Neural cell (in vitro differentiated cells): ENCODE measurements at regions not wholly inside any gene's neighbourhood (a gene's known extent, or its start where the extent isn't known, plus 50 kb on each side); places are given as distances from the start of the nearest gene placed in this dataset.

Source experiments
- H2AFZ ChIP-seq: fragments of 200-600, 300-800 bp; sonication (generic), shearing (Covaris generic); 2 replicates; pipeline ENCODE4 v1.6.0; 2014; ENCODE audit warnings: low read depth, mild to moderate bottlenecking, antibody characterized with exemption, low read length, moderate library complexity
- H3F3A ChIP-seq: fragments of 200-600 bp; shearing (Covaris generic); 2 replicates; pipeline ENCODE4 v1.6.1; 2016; ENCODE audit warnings: mild to moderate bottlenecking, moderate library complexity, mixed read lengths, antibody characterized with exemption, low read length; ENCODE audit not compliant: insufficient read depth, poor library complexity, severe bottlenecking
- H3K27ac ChIP-seq: fragments of 200-600, 300-800 bp; sonication (generic), shearing (Covaris generic); 2 replicates; pipeline ENCODE4 v1.5.1; 2014; ENCODE audit warnings: mild to moderate bottlenecking, low read length, moderate library complexity
- H3K27me3 ChIP-seq: fragments of 300-800, 200-600 bp; sonication (generic), shearing (Covaris generic); 2 replicates; pipeline ENCODE4 v1.6.0; 2014; ENCODE audit warnings: mild to moderate bottlenecking, low read depth, low read length, moderate library complexity; ENCODE audit not compliant: insufficient read depth
- H3K36me3 ChIP-seq: fragments of 300-800, 200-600 bp; sonication (generic), shearing (Covaris generic); 2 replicates; pipeline ENCODE4 v1.5.1; 2014; ENCODE audit warnings: mild to moderate bottlenecking, antibody characterized with exemption, low read length, moderate library complexity; ENCODE audit not compliant: insufficient read depth
- H3K4me2 ChIP-seq: fragments of 300-800, 200-600 bp; sonication (generic), shearing (Covaris generic); 2 replicates; pipeline ENCODE4 v1.6.0; 2014; ENCODE audit warnings: mild to moderate bottlenecking, low read length
- H3K4me3 ChIP-seq: fragments of 300-800, 200-600 bp; sonication (generic), shearing (Covaris generic); 2 replicates; pipeline ENCODE4 v1.5.1; 2014; ENCODE audit warnings: mild to moderate bottlenecking, low read length, moderate library complexity
- H3K79me2 ChIP-seq: fragments of 200-600 bp; shearing (Covaris generic); replicated peaks from 2 replicates; pipeline ENCODE4 v1.6.0; 2014; ENCODE audit warnings: mild to moderate bottlenecking, low read length, moderate library complexity; ENCODE audit not compliant: insufficient read depth
- H3K9ac ChIP-seq: fragments of 300-800, 200-600 bp; sonication (generic), shearing (Covaris generic); 2 replicates; pipeline ENCODE4 v1.6.1; 2016; ENCODE audit warnings: mild to moderate bottlenecking, low read length, mixed read lengths
- H3K9me2 ChIP-seq: fragments of 200-600 bp; shearing (Covaris generic); 2 replicates; pipeline ENCODE4 v1.6.1; 2016; ENCODE audit warnings: mild to moderate bottlenecking, low read length, mixed read lengths; ENCODE audit not compliant: insufficient read depth
- H3K9me3 ChIP-seq: fragments of 200-600, 300-800 bp; sonication (generic), shearing (Covaris generic); 2 replicates; pipeline ENCODE4 v1.6.1; 2016; ENCODE audit warnings: mild to moderate bottlenecking, mixed run types, low read length, moderate library complexity, mixed read lengths
- H4K20me1 ChIP-seq: fragments of 200-600 bp; shearing (Covaris generic); 2 replicates; pipeline ENCODE4 v1.6.1; 2016; ENCODE audit warnings: mild to moderate bottlenecking, mixed run types; ENCODE audit not compliant: insufficient read depth
- CTCF ChIP-seq: fragments of 450-650 bp; IDR thresholded peaks from 2 replicates; pipeline ENCODE4 v1.5.1; 2014; ENCODE audit warnings: antibody characterized with exemption, mild to moderate bottlenecking, moderate library complexity; ENCODE audit not compliant: poor library complexity, severe bottlenecking
- EP300 ChIP-seq: fragments of 450-650 bp; conservative IDR thresholded peaks from 2 replicates; pipeline ENCODE4 v1.6.1; 2014; ENCODE audit warnings: antibody characterized with exemption, mild to moderate bottlenecking, moderate library complexity; ENCODE audit not compliant: poor library complexity, severe bottlenecking
- EZH2 ChIP-seq: fragments of 200-600, 300-800 bp; shearing (Covaris generic), sonication (generic); IDR thresholded peaks from 2 replicates; pipeline ENCODE4 v1.6.1; 2014; ENCODE audit warnings: antibody characterized with exemption, low read length, borderline replicate concordance, mild to moderate bottlenecking; ENCODE audit not compliant: insufficient read depth, poor library complexity, severe bottlenecking
- MXI1 ChIP-seq: fragments of 450-650 bp; conservative IDR thresholded peaks from 2 replicates; pipeline ENCODE4 v1.6.1; 2014; ENCODE audit warnings: antibody characterized with exemption, mild to moderate bottlenecking; ENCODE audit not compliant: poor library complexity, severe bottlenecking
- POLR2AphosphoS5 ChIP-seq: IDR thresholded peaks from 2 replicates; pipeline ENCODE4 v1.6.1; 2012
- RAD21 ChIP-seq: fragments of 450-650 bp; conservative IDR thresholded peaks from 2 replicates; pipeline ENCODE4 v1.6.1; 2014; ENCODE audit warnings: antibody characterized with exemption, mild to moderate bottlenecking, moderate library complexity
- REST ChIP-seq: IDR thresholded peaks from 2 replicates; pipeline ENCODE4 v1.6.1; 2012; ENCODE audit warnings: borderline replicate concordance
- SMC3 ChIP-seq: fragments of 450-650 bp; conservative IDR thresholded peaks from 2 replicates; pipeline ENCODE4 v1.6.1; 2014; ENCODE audit warnings: antibody characterized with exemption, mild to moderate bottlenecking, moderate library complexity; ENCODE audit not compliant: poor library complexity
- TAF1 ChIP-seq: IDR thresholded peaks from 2 replicates; pipeline ENCODE4 v1.6.1; 2012; ENCODE audit warnings: low read depth

GRCh38 chr6:68575765-68576439, 59.2 kb upstream of the ADGRB3 start:
- H3K9ac ChIP-seq = no peak overlapping the region
- no peaks in the 10 kb centered on the region for H3K27me3 ChIP-seq
- no peaks in the 10 kb centered on the region for H3K79me2 ChIP-seq
- TF ChIP-seq SMC3 (no peak), TAF1 (no peak), RAD21 (no peak), POLR2AphosphoS5 (no peak)
- H3K27ac ChIP-seq = no peak overlapping the region
- H2AFZ ChIP-seq = no peak overlapping the region
- no peak overlapping the region for H3K4me3 ChIP-seq
- no peaks in the 10 kb centered on the region for H3K36me3 ChIP-seq
- no peaks in the 10 kb centered on the region for H3F3A ChIP-seq
- H3K9me2 ChIP-seq = no peaks in the 10 kb centered on the region
- H3K9me3 ChIP-seq = no peaks in the 10 kb centered on the region
- H4K20me1 ChIP-seq = no peaks in the 10 kb centered on the region
- no peak overlapping the region for H3K4me2 ChIP-seq

GRCh38 chr6:68572975-68573374, 62.1 kb upstream of the ADGRB3 start:
- Histone ChIP-seq H3K9ac (no peak overlapping the region), H3K4me3 (no peak overlapping the region), H3K36me3 (no peaks in the 10 kb centered on the region), H4K20me1 (no peaks in the 10 kb centered on the region), H2AFZ (no peak overlapping the region), H3K79me2 (no peaks in the 10 kb centered on the region), H3K27ac (no peak overlapping the region), H3F3A (no peaks in the 10 kb centered on the region), H3K9me3 (no peaks in the 10 kb centered on the region), H3K9me2 (no peaks in the 10 kb centered on the region), H3K27me3 (no peaks in the 10 kb centered on the region), H3K4me2 (no peak overlapping the region)
- TF ChIP-seq CTCF (no peak), EZH2 (no peak), EP300 (no peak), RAD21 (no peak), REST (no peak), TAF1 (no peak), MXI1 (no peak), POLR2AphosphoS5 (no peak)
